COLO668 (cell line): ENCODE measurements at regions not wholly inside any gene's neighbourhood (a gene's known extent, or its start where the extent isn't known, plus 50 kb on each side); places are given as distances from the start of the nearest gene placed in this dataset.
A peak's percentile ranks its signal among the peaks of the same experiment; 100 is the strongest.

Source experiments
- DNase-seq: peaks from one replicate; lab custom pipeline; 2025; ENCODE audit not compliant: unreplicated experiment; lab: John Stamatoyannopoulos, UW

DNA sequence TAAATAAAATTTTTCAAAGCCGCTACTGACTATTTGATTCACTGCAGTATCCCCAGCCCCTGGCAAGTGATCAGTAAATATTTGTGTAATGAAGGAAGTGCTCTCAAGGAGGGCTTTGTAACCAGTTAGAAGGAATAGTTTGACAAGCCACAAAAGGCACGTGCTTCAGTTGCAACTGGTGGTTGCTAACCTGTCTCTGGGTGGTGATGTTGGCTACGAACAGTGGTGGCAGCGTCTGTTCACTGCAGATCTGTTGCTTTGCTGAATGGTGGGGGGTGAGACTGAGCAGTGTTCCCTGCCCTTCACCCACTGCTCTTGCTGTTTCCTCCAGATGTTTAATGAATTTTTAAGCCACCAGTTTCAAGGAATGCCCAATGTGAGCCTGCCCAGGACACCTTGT lies 73.9 kb upstream of the SIX2 start:
- peak; percentile 20 for DNase-seq

DNA sequence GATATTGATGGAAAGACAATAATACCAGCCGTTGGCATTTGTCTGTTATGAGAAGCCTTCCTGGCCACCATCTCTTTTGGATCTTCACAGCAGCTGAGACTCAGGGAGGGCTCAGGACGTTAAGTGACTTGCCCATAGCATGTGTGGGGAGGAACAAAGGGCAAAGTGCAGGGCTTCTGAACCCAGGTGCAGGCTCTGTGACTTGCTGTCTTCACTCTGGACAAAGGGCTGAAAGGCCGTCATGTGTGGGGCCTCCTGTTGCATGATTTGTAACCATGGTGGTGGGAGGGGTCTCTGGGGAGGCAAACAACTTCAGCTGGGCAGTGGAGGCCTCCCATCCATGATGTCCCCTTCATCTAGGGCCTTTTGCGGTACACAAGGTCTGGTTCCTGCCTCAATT lies 65.5 kb upstream of the SIX2 start:
- DNase-seq = no peak

DNA sequence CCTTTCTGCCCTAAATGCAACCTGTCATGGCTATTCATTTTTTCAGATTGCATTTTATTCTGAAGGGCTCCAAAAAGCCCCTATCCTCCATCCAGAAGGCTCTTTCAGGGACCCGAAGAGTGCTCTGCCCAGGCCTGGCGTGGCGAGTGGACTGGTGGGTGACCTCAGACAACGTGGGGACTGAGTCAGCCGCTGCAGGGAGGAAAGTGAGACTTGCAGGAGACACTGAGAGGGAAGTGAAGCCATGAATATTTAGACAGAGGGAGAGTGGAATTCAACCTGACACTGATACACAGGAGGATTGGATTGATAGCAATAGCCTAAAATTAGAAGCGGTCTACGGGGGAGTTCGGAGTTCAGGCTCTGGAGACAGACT lies 63.6 kb upstream of the SIX2 start:
- DNase-seq = no peak

DNA sequence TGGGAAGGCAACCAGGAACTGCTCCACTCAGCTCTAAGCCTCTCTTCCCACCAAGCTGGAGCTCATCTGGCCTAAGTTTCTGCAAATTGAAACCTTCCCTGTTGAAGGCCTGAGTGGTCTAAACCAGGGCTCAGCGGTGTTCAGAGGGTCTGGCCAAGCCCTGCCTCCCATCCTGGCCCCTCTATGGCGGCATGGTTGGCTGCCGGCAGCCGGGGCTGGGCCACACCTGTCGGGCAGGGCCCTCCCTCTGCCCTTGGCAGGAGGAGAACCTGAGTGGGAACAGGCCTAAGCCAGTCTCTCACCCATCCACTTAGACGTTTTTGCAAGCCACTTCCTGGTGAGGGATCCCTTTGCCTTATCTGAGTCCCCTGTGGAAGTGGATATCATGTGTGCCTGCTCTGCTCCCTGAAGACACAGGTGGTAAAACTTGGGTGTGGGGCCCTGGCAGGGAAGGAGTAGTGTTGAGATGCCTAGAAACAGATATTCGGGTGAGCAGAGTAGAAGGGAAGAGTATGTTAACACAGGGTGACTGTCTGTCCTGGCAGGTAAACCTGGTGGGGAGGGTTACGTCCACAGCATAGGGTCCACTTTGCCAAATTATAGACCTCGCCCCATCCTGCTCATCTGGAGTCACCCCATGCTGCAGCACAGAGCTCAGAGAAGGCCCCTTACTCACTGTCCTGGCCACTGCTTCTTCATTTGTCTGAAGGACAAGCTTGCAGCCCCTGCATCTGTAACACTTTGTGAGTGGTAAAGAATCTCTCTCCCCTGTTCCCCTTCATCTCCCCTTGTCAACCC lies 63.0 kb upstream of the SIX2 start:
- no peak for DNase-seq

DNA sequence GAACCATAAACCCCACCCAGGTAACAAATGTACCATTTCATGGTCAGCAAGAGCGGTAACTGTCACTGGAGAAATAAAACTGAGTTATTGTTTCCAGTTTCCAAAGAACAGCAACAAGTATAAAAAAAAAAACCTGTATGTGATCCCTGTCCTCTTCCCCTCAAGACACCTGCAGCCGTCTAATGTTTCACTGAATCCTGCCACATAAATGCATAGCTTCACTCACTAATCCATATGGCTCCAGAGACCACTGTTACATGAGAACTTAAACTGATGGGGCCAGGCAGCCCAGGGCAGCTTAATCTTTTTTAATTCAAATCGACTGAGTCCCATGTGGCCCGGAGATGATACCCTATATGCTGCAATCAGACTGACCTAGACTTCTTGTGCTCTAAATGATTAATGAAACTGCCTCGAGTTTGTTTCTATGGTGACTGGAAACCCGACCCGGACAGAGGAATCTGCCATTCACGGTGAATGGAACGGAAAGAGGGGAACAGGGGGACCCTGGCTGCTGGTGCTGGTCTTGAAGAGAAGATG lies 60.9 kb upstream of the SIX2 start:
- DNase-seq = no peak

DNA sequence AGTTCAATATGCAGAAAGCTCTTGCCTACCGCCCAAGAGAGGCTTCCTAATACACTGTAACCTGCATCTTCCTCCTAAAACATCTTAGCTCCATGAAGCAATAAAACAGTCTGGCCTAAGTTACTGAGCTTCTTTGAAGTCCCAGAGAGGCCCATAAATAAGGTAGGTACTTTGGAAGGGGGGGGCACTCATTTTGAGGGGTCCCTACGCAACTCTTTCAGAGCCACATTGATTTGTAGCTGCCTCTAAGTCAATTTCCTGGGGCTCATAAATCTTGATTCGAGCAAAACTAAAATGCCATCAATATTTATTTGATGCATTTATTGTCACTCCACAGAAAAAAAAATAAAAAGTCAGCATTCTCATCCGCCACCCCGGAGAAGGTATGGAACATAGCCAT lies 60.4 kb upstream of the SIX2 start:
- no peak for DNase-seq

DNA sequence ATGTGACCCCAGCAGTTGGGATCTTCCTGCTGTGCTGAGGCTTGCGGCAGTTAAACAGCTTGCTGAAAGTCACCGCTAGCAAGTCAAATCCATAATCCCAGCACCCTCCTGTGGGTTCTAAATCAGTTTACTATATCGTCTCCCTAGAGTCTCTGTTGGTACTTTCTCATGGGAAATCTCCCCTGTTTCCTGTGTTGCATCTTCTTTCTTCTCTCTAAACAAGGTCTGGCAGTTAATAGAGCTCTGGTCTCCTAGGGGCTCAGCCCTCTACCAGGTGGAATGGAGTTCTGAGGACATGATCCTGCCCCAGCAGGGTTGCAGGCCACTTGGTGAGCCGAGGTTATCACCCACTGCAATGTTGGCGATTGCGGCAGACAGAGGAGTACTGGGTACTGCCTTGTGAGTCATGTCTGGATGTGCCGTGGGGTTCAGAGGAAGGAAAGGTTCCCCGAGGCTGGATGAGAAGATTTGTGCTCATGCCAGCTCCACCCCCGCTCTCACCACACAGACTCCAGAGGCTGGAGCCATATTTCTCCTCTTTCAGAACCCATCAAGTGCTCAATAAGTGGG lies 59.4 kb upstream of the SIX2 start:
- DNase-seq = no peak

DNA sequence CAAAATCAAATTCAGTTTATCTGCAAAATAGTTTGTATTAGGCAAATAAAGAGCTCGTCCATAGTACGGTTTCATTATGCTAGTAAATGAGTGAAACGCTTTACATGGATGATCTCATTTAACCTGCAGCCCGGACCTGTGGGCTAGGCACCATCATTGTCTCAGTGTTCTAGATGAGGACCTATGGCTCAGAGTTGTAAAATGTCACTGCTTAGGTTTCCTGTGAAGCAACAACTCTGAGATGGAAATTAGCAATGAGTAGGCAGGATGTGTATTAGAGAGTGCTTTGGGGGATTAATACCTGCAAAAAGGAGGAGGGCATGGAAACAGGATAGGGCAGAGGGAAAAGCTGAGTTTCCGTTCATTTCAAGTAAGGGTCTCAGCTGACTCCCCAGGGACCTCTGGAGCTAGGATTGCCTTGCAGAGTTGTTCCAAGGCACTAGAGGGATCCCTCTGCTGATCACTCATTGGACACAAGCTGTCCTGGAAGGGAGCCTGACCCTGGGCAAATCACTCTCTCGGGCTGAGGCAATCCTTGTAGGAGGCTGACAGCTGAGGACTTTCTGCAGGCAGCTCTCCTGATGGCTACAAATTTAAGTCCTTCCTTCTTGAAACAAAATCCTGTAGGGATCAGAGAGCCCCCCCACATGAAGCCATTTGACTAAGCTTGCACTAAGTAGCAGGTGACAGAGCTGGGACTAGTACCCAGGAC lies 58.8 kb upstream of the SIX2 start:
- no peak for DNase-seq
